HepG2 (cell line): ENCODE measurements at regions not wholly inside any gene's neighbourhood (a gene's known extent, or its start where the extent isn't known, plus 50 kb on each side); places are given as distances from the start of the nearest gene placed in this dataset.
"Not testable (repeated sequence)": the region's sequence is repeated elsewhere in the genome, so short reads cannot be mapped to it uniquely, and the experiment has no call there.

Source experiments
- ATAC-seq: fragments of 200-7000 bp; cut with Tn5 transposase; 3 replicates; pipeline ENCODE4 v1.9.1; 2020; ENCODE audit warnings: mild to moderate bottlenecking, moderate library complexity
- BruUV-seq: library from RNA; stranded (reverse); fragments of 400-500 nt; replicated peaks from 2 replicates; lab custom pipeline; 2021; lab: Mats Ljungman, UMichigan
- CTCF ChIA-PET: fragments of 300-600 bp; formaldehyde crosslinking; extraction: SDS; loops from one replicate; lab custom pipeline; 2021; ENCODE audit warnings: low total read pairs, inconsistent platforms, low intra/inter-chr PET ratio; lab: Yijun Ruan, JAX
- POLR2A ChIA-PET: fragments of 350-600 bp; sonication (Branson Sonifier 250); formaldehyde crosslinking; loops from one replicate; lab custom pipeline; 2020; ENCODE audit warnings: antibody characterized with exemption, inconsistent platforms; lab: Yijun Ruan, JAX
- DNase-seq: peaks from one replicate; pipeline ENCODE4 v3.0.0-alpha.2; 2015; ENCODE audit warnings: low spot score
- FAIRE-seq: peaks from 3 replicates; lab custom pipeline; 2011; peaks lifted over from hg19 to GRCh38; lab: Jason Lieb, UNC
- H2AFZ ChIP-seq: one replicate; pipeline ENCODE4 v1.6.1; 2011; ENCODE audit warnings: low read length, inconsistent platforms
- H3K27ac ChIP-seq: fragments of 300-600 bp; 3 replicates; pipeline ENCODE4 v1.8.0; 2011; ENCODE audit warnings: mixed run types, mild to moderate bottlenecking, mixed read lengths, low read length, inconsistent platforms; ENCODE audit not compliant: insufficient read depth; ENCODE audit errors: extremely low read length
- H3K27me3 ChIP-seq, 2 experiments: fragments of 200-600 bp in 1 of 2; 2 replicates in 1 of 2; 3 replicates in 1 of 2; pipeline versions ENCODE4 v1.6.0 to v1.8.0; 2011; ENCODE audit warnings: low read length in 2 of 2, mild to moderate bottlenecking in 2 of 2, moderate library complexity in 2 of 2, inconsistent platforms in 1 of 2; ENCODE audit not compliant: insufficient read depth in 2 of 2, control insufficient read depth in 1 of 2
- H3K36me3 ChIP-seq, 2 experiments: fragments of 200-600 bp in 1 of 2; replicated peaks in 1 of 2; 2 replicates in 1 of 2; 3 replicates in 1 of 2; pipeline versions ENCODE4 v1.5.1 to v1.8.0; 2011; ENCODE audit warnings: low read length in 2 of 2, inconsistent platforms in 1 of 2; ENCODE audit not compliant: insufficient read depth in 2 of 2, control insufficient read depth in 1 of 2
- H3K4me1 ChIP-seq: 2 replicates; pipeline ENCODE4 v1.5.1; 2012; ENCODE audit warnings: low read length, inconsistent platforms; ENCODE audit not compliant: insufficient read depth
- H3K4me2 ChIP-seq: 2 replicates; pipeline ENCODE4 v1.6.0; 2011; ENCODE audit warnings: low read depth, low read length, inconsistent platforms
- H3K4me3 ChIP-seq, 3 experiments: fragments of 200-600 bp in 1 of 3; sonication (generic), shearing (Covaris generic) in 1 of 3; replicated peaks in 1 of 3; 2 replicates each; pipeline ENCODE4 v1.5.1; 2011 to 2016; ENCODE audit warnings: low read length in 3 of 3, inconsistent platforms in 2 of 3, low read depth in 2 of 3, mild to moderate bottlenecking in 2 of 3, control low read depth in 1 of 3, mixed read lengths in 1 of 3; ENCODE audit not compliant: insufficient read depth in 1 of 3
- H3K79me2 ChIP-seq: one replicate; pipeline ENCODE4 v1.6.1; 2011; ENCODE audit warnings: low read length, inconsistent platforms; ENCODE audit not compliant: insufficient read depth
- H3K9ac ChIP-seq: 2 replicates; pipeline ENCODE4 v1.6.0; 2011; ENCODE audit warnings: mild to moderate bottlenecking, low read depth, low read length, inconsistent platforms; ENCODE audit not compliant: insufficient read depth
- H3K9me3 ChIP-seq: 2 replicates; pipeline ENCODE4 v1.5.1; 2012; ENCODE audit warnings: mild to moderate bottlenecking, low read length
- H4K20me1 ChIP-seq: 2 replicates; pipeline ENCODE4 v1.6.0; 2011; ENCODE audit warnings: inconsistent platforms, mild to moderate bottlenecking, low read length, moderate library complexity; ENCODE audit not compliant: insufficient read depth
- EHMT2 ChIP-seq: fragments of 200-600 bp; sonication (generic); IDR thresholded peaks from 2 replicates; pipeline ENCODE4 v1.7.0; 2017; ENCODE audit warnings: antibody characterized with exemption, low read depth, low read length, borderline replicate concordance
- MED8 ChIP-seq: sonication (generic); formaldehyde crosslinking; IDR thresholded peaks from 2 replicates; pipeline ENCODE4 v1.8.1; 2023; ENCODE audit warnings: mild to moderate bottlenecking, missing genetic modification reagents; ENCODE audit not compliant: insufficient replicate concordance
- ZNF7 ChIP-seq: IDR thresholded peaks from 2 replicates; pipeline ENCODE4 v1.6.1; 2016; ENCODE audit warnings: missing biosample characterization, missing genetic modification reagents
- WGBS: methylation state at CpG from one replicate; pipeline ENCODE4 v1.1.6; 2017; ENCODE audit warnings: low lambda C conversion rate; 5-methylcytosine and 5-hydroxymethylcytosine counted together
- in situ Hi-C: cut with HindIII; loops from 2 replicates; pipeline ENCODE4 v1.10.0; 2017; ENCODE audit warnings: low pct_unique_long_range_greater_than_20kb; ENCODE audit not compliant: extremely low pct_ligation_motif_present
- intact Hi-C: fragments of 100-400 bp; cut with micrococcal nuclease; formaldehyde crosslinking; loops from one replicate; pipeline ENCODE4 v1.10.0; 2022; ENCODE audit not compliant: unreplicated experiment
- TF ChIP-seq, protein P1 (sequence below): sonication (generic); formaldehyde crosslinking; IDR thresholded peaks from 2 replicates; pipeline ENCODE4 v1.5.0; 2020; ENCODE audit warnings: mild to moderate bottlenecking, missing genetic modification reagents

DNA sequence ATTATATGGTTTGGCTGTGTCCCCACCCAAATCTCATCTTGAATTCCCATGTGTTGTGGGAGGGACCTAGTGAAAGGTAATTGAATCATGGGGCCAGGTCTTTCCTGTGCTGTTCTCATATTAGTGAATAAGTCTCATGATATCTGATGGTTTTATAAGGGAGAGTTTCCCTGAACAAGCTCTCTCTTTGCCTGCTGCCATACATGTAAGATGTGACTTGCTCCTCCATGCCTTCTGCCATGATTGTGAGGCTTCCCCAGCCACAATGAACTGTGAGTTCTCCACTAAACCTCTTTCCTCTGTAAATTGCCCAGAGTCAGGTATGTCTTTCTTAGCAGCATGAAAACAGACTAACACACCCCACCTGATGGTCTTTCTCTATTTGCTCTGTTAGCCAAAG lies 112.1 kb downstream of the TENT5C start:
- intact Hi-C loops, CTCF ChIA-PET, H3K9me3 ChIP-seq, H3K27me3 ChIP-seq, H3K4me2 ChIP-seq, FAIRE-seq, H2AFZ ChIP-seq, BruUV-seq, ATAC-seq, POLR2A ChIA-PET, H4K20me1 ChIP-seq, in situ Hi-C loops, DNase-seq, H3K4me3 ChIP-seq, H3K4me1 ChIP-seq, H3K79me2 ChIP-seq, H3K9ac ChIP-seq, H3K36me3 ChIP-seq, H3K27ac ChIP-seq: not testable (repeated sequence)

DNA sequence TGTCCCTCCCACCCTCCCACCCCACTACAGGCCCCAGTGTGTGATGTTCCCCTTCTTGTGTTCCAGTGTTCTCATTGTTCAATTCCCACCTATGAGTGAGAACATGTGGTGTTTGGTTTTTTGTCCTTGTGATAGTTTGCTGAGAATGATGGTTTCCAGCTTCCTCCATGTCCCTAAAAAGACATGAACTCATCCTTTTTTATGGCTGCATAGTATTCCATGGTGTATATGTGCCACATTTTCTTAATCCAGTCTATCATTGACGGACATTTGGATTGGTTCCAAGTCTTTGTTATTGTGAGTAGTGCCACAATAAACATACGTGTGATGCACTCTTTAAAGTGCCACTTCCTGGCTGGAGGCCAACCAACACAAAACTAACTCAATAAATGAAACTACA lies 112.7 kb downstream of the TENT5C start:
- POLR2A ChIA-PET, intact Hi-C loops, in situ Hi-C loops, DNase-seq, H3K79me2 ChIP-seq, H3K36me3 ChIP-seq, H4K20me1 ChIP-seq, H3K4me3 ChIP-seq, H3K9me3 ChIP-seq, H3K4me1 ChIP-seq, H3K27me3 ChIP-seq, H3K9ac ChIP-seq, FAIRE-seq, ATAC-seq, H2AFZ ChIP-seq, CTCF ChIA-PET, BruUV-seq, H3K27ac ChIP-seq, H3K4me2 ChIP-seq: not testable (repeated sequence)
- WGBS: 2% methylated on average over 2 of the region's 2 CpGs

DNA sequence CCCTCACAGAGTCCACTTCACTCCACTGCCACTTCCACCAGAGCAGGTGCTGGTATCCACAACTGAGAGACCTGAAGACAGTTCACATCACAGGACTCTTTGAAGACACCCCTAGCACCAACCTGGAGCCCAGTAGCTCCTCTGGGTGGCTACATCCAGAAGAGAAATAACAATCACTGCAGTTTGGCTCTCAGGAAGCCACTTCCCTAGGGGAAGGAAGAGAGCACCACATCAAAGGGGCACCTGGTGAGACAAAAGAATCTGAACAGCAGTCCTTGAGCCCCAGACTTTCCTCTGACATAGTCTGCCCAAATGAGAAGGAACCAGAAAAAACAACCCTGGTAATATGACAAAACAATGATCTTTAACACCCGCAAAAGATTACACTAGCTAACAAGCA lies 113.2 kb downstream of the TENT5C start:
- DNase-seq (no peak), FAIRE-seq (no peak), ATAC-seq (no peak)
- Histone ChIP-seq H3K4me3 (no peak overlapping the region), H3K79me2 (no peaks in the 10 kb centered on the region), H2AFZ (no peak overlapping the region), H4K20me1 (no peaks in the 10 kb centered on the region), H3K27ac (no peak overlapping the region), H3K36me3 (no peaks in the 10 kb centered on the region), H3K4me1 (no peaks in the 10 kb centered on the region), H3K27me3 (no peaks in the 10 kb centered on the region), H3K9me3 (peaks cover 5% of the 10 kb centered on the region; the same call in 1 of the 2 replicates), H3K4me2 (no peak overlapping the region), H3K9ac (no peak overlapping the region)
- intact Hi-C loops (no loop called here), in situ Hi-C loops (no loop called here)
- POLR2A ChIA-PET: no interaction called here
- WGBS: 92% methylated on average over 1 of the region's 1 CpG
- CTCF ChIA-PET: no interaction called here
- no TSS peak for BruUV-seq
- TF ChIP-seq ZNF7 (CRISPR knock-in tag): no peak
- TF ChIP-seq EHMT2: no peak
- TF ChIP-seq, protein P1, sequence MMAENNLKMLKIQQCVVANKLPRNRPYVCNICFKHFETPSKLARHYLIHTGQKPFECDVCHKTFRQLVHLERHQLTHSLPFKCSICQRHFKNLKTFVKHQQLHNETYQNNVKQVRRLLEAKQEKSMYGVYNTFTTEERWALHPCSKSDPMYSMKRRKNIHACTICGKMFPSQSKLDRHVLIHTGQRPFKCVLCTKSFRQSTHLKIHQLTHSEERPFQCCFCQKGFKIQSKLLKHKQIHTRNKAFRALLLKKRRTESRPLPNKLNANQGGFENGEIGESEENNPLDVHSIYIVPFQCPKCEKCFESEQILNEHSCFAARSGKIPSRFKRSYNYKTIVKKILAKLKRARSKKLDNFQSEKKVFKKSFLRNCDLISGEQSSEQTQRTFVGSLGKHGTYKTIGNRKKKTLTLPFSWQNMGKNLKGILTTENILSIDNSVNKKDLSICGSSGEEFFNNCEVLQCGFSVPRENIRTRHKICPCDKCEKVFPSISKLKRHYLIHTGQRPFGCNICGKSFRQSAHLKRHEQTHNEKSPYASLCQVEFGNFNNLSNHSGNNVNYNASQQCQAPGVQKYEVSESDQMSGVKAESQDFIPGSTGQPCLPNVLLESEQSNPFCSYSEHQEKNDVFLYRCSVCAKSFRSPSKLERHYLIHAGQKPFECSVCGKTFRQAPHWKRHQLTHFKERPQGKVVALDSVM (CRISPR knock-in tag): no peak
- no peak for TF ChIP-seq MED8 (CRISPR knock-in tag)
